Activated CD8-positive, alpha-beta T cell treated with anti-CD3 and anti-CD28 coated beads for 36 hours (primary cell): ENCODE measurements at regions not wholly inside any gene's neighbourhood (a gene's known extent, or its start where the extent isn't known, plus 50 kb on each side); places are given as distances from the start of the nearest gene placed in this dataset.
A peak's percentile ranks its signal among the peaks of the same experiment; 100 is the strongest.

Source experiments
- ATAC-seq: fragments of 200-7000 bp; cut with Tn5 transposase; one replicate; pipeline ENCODE4 v1.10.0; 2021; ENCODE audit warnings: mild to moderate bottlenecking, moderate library complexity
- CTCF ChIA-PET: fragments of 350-600 bp; sonication (Branson Sonifier 250); formaldehyde crosslinking; loops from one replicate; lab custom pipeline; 2021; ENCODE audit warnings: antibody characterized with exemption; lab: Charles Lee
- POLR2A ChIA-PET: fragments of 350-600 bp; sonication (Branson Sonifier 250); formaldehyde crosslinking; loops from one replicate; lab custom pipeline; 2021; ENCODE audit warnings: antibody characterized with exemption; lab: Charles Lee
- DNase-seq: peaks from one replicate; pipeline ENCODE4 v3.0.0-alpha.2; 2020
- H3K27ac Mint-ChIP-seq: one replicate; pipeline ENCODE4 v1.8.0; 2021; ENCODE audit warnings: mild to moderate bottlenecking, mixed read lengths
- H3K27me3 Mint-ChIP-seq: one replicate; pipeline ENCODE4 v1.8.0; 2021; ENCODE audit warnings: mixed read lengths
- H3K36me3 Mint-ChIP-seq: one replicate; pipeline ENCODE4 v1.8.0; 2021; ENCODE audit warnings: low read depth, mixed read lengths
- H3K4me1 Mint-ChIP-seq: one replicate; pipeline ENCODE4 v1.8.0; 2021; ENCODE audit warnings: low read depth, mixed read lengths
- H3K4me3 Mint-ChIP-seq: one replicate; pipeline ENCODE4 v1.8.0; 2021; ENCODE audit warnings: mild to moderate bottlenecking, moderate library complexity, mixed read lengths
- H3K9me3 Mint-ChIP-seq: one replicate; pipeline ENCODE4 v1.8.0; 2021; ENCODE audit warnings: mixed read lengths
- CTCF ChIP-seq: fragments of 200-600 bp; IDR thresholded peaks from one replicate; pipeline ENCODE4 v1.8.0; 2022; ENCODE audit warnings: antibody characterized with exemption, mild to moderate bottlenecking
- intact Hi-C: fragments of 100-400 bp; cut with micrococcal nuclease; formaldehyde crosslinking; loops from one replicate; pipeline ENCODE4 v1.10.0; 2022

GRCh38 chr6:166864333-166864732 is 92.0 kb downstream of the RNASET2 start:
- CTCF ChIA-PET: no interaction called here
- Mint-ChIP-seq H3K9me3 (no peaks in the 10 kb centered on the region), H3K27me3 (peaks cover 15% of the 10 kb centered on the region), H3K4me3 (no peak overlapping the region), H3K36me3 (no peaks in the 10 kb centered on the region), H3K27ac (no peak overlapping the region), H3K4me1 (peaks cover 7% of the 10 kb centered on the region)
- no peak for DNase-seq
- ATAC-seq: no peak
- no peak for TF ChIP-seq CTCF
- POLR2A ChIA-PET: no interaction called here
- intact Hi-C loops: no loop called here

GRCh38 chr6:166862978-166863530 is 93.3 kb downstream of the RNASET2 start:
- no peaks in the 10 kb centered on the region for H3K9me3 Mint-ChIP-seq
- no peak for DNase-seq
- H3K36me3 Mint-ChIP-seq: no peaks in the 10 kb centered on the region
- H3K4me3 Mint-ChIP-seq: peak overlapping the region; percentile 72
- POLR2A ChIA-PET: no interaction called here
- CTCF ChIA-PET: interaction anchor here (0.7 kb wide), 1 partner anchor 13 kb away, joined by 3 read pairs; no protein-coding TSS in a partner anchor
- H3K4me1 Mint-ChIP-seq: peaks cover 7% of the 10 kb centered on the region
- H3K27ac Mint-ChIP-seq: no peak overlapping the region
- intact Hi-C loops: no loop called here
- peaks cover 15% of the 10 kb centered on the region for H3K27me3 Mint-ChIP-seq
- peak; percentile 42 for ATAC-seq
- TF ChIP-seq CTCF: no peak

- Mint-ChIP-seq H3K9me3 (no peaks in the 10 kb centered on the region), H3K36me3 (no peaks in the 10 kb centered on the region), H3K4me1 (peaks cover 7% of the 10 kb centered on the region), H3K4me3 (peak overlapping the region; percentile 72), H3K27ac (no peak overlapping the region), H3K27me3 (peaks cover 15% of the 10 kb centered on the region)
- ChIA-PET POLR2A (no interaction called here), CTCF (no interaction called here)
- peak; percentile 26 for DNase-seq
- peak; percentile 74 for ATAC-seq
- intact Hi-C loops: no loop called here
- no peak for TF ChIP-seq CTCF
Observed at GRCh38 chr6:166862287-166862977, 93.9 kb downstream of the RNASET2 start.

GRCh38 chr6:166861961-166862286 is 94.4 kb downstream of the RNASET2 start:
- Mint-ChIP-seq H3K9me3 (no peaks in the 10 kb centered on the region), H3K27ac (no peak overlapping the region), H3K27me3 (peaks cover 15% of the 10 kb centered on the region), H3K4me1 (peaks cover 7% of the 10 kb centered on the region), H3K4me3 (peak overlapping the region; percentile 72), H3K36me3 (no peaks in the 10 kb centered on the region)
- ChIA-PET CTCF (no interaction called here), POLR2A (no interaction called here)
- ATAC-seq: no peak
- DNase-seq: no peak
- intact Hi-C loops: no loop called here
- TF ChIP-seq CTCF: no peak

GRCh38 chr6:166861304-166861703 is 95.0 kb downstream of the RNASET2 start:
- Mint-ChIP-seq H3K36me3 (no peaks in the 10 kb centered on the region), H3K27ac (no peak overlapping the region), H3K4me1 (peaks cover 7% of the 10 kb centered on the region), H3K9me3 (no peaks in the 10 kb centered on the region), H3K4me3 (no peak overlapping the region), H3K27me3 (peaks cover 15% of the 10 kb centered on the region)
- no peak for TF ChIP-seq CTCF
- ChIA-PET CTCF (no interaction called here), POLR2A (no interaction called here)
- intact Hi-C loops: no loop called here
- ATAC-seq: no peak
- DNase-seq: no peak
